ENCODE measurements at regions not wholly inside any gene's neighbourhood (a gene's known extent, or its start where the extent isn't known, plus 50 kb on each side); places are given as distances from the start of the nearest gene placed in this dataset.

- no peak for DNase-seq
- Mint-ChIP-seq H3K4me1 (no peaks in the 10 kb centered on the region), H3K9me3 (no peaks in the 10 kb centered on the region), H3K4me3 (no peak overlapping the region), H3K27me3 (ENCODE audit: low read depth in 3 of 3) (peaks cover 0 to 5% (median 4%) of the 10 kb centered on the region in 3 donors), H3K36me3 (no peaks in the 10 kb centered on the region), H3K27ac (no peak overlapping the region)
Observed at GRCh38 chr13:111394211-111394922, 73.9 kb downstream of the TEX29 start.

DNA sequence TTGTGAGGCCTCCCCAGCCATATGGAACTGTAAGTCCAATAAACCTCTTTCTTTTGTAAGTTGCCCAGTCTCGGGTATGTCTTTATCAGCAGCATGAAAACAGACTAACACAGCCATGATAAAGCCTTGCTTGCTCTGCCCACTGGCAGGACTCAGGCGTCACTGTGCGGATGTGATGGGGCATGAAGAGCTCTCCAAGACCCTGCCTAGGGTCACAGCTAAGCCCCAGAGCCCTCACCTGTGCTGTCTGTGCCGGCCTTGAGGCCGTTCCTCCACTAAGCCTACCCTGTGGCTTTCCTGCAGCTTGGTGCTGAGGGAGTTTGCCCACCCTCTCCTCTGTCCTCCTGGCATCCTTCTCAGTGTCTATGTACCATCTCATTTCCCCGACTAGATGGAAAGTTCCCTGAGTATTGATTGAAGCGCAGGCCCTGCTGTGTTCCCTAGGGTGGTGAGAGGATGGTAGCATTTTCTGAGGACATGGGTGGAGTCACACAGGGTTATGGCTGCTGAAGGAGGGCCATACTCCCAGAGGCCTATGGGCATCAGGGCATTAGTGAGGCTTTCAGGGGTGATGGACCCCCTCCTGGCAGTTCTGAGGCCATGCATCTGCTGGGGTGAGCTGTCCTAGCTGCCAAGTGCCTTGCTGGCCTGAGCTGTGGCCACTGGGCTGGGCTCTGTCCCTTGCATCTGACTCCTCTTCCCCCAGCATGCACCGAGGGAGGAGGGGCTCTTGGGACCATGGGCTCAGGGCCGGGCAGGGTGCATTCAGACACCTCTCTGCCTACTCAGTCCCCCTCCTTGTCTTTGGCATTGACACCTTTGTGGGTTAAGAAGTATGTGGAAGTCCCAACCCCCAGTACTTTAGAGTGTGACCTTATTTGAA lies 75.3 kb downstream of the TEX29 start:
- Mint-ChIP-seq H3K4me1 (no peaks in the 10 kb centered on the region), H3K9me3 (no peaks in the 10 kb centered on the region), H3K4me3 (no peak overlapping the region), H3K27ac (no peak overlapping the region), H3K36me3 (no peaks in the 10 kb centered on the region), H3K27me3 (ENCODE audit: low read depth in 3 of 3) (peaks cover 0 to 7% (median 4%) of the 10 kb centered on the region in 3 donors)
- DNase-seq = no peak

DNA sequence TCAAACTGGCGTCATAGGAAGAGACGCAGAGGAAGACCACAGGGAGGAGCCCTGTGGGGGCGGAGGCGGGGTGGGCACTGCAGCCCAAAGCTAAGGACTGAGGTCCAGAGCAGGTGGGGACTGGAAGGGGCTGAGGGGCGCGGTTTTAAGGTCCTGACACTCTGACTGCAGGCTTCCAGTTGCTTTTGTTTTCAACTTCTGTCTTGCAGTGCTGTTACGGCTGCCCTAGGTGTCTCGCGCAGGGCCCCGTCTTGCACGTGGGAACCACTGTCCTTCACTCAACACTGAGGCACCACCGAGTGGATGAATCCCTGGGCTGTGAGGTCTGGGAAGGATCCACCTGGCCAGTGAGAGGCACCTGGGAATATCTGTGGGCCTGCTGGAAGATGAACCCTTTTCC lies 76.0 kb downstream of the TEX29 start:
- Mint-ChIP-seq H3K36me3 (no peaks in the 10 kb centered on the region), H3K4me3 (no peak overlapping the region), H3K27me3 (ENCODE audit: low read depth in 3 of 3) (peaks cover 3 to 7% (median 4%) of the 10 kb centered on the region in 3 donors), H3K27ac (no peak overlapping the region), H3K9me3 (no peaks in the 10 kb centered on the region), H3K4me1 (no peaks in the 10 kb centered on the region)
- no peak for DNase-seq

DNA sequence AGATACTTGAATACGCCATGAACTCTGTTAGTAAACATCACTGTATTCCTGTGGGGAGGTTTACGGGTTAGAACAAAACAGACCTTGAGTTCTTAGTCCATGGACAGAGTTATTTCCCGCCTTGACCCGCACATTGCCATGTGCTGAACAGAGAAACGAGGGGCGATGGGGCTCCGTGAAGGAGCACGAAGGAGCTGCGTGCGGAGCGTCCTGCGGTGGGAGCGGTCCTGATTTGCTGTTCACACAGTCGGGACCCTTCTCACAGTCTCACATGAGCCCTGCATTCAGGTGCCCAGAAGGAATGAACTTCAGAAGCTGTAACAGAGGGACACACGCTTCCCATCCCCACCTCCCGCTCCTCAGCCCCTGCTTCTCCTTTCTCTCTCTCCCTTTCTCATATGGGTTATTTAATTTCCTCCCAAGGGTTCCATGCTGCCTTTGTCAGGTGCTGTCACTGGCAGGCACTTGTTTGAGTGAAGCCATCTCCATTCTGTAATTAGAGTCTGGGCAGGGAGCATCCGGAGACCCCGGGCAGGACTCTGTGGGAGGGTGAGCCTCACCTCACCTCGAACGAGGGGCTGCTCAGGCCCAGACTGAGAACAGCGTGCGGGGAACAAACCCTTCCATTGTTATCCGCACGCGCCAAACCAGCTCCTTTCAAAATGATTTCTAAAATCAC lies 76.9 kb downstream of the TEX29 start:
- no peaks in the 10 kb centered on the region for H3K4me1 Mint-ChIP-seq
- H3K36me3 Mint-ChIP-seq = no peaks in the 10 kb centered on the region
- DNase-seq = no peak
- H3K4me3 Mint-ChIP-seq = no peak overlapping the region
- no peak overlapping the region for H3K27ac Mint-ChIP-seq
- H3K9me3 Mint-ChIP-seq = no peaks in the 10 kb centered on the region
- H3K27me3 Mint-ChIP-seq (ENCODE audit: low read depth in 3 of 3) = peaks cover 4 to 7% (median 4%) of the 10 kb centered on the region in 3 donors

DNA sequence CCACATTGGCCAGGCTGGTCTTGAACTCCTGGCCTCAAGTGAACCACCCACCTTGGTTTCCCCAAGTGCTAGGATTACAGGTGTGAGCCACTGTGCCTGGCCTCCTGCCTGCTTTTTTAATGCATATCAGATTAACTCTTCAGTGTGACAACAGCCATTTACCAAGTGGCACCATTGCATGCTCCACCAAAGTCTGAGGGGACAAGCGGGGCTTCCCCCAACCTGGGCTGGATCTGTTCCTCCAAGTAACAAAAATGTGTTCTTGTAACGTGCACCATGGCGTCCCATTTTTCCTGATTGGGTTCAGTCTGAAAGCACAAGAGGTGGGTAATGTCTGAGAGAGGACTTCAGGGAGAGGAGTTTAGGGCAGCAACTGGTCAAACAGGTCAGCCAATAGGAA lies 77.8 kb downstream of the TEX29 start:
- H3K27ac Mint-ChIP-seq = no peak overlapping the region
- H3K27me3 Mint-ChIP-seq (ENCODE audit: low read depth in 3 of 3) = peaks cover 3 to 4% (median 4%) of the 10 kb centered on the region in 3 donors
- DNase-seq = no peak
- H3K9me3 Mint-ChIP-seq = no peaks in the 10 kb centered on the region
- H3K4me1 Mint-ChIP-seq = no peaks in the 10 kb centered on the region
- no peaks in the 10 kb centered on the region for H3K36me3 Mint-ChIP-seq
- H3K4me3 Mint-ChIP-seq = no peak overlapping the region

GRCh38 chr13:111398715-111399299 lies 78.4 kb downstream of the TEX29 start:
- no peak for DNase-seq
- H3K4me1 Mint-ChIP-seq = no peaks in the 10 kb centered on the region

GRCh38 chr13:111399334-111399733 lies 78.9 kb downstream of the TEX29 start:
- Mint-ChIP-seq H3K27me3 (ENCODE audit: low read depth in 3 of 3) (peaks cover 1 to 6% (median 5%) of the 10 kb centered on the region in 3 donors), H3K4me1 (no peaks in the 10 kb centered on the region), H3K4me3 (no peak overlapping the region), H3K9me3 (no peaks in the 10 kb centered on the region), H3K36me3 (no peaks in the 10 kb centered on the region), H3K27ac (no peak overlapping the region)
- no peak for DNase-seq

More at GRCh38 chr13:111398715-111399299, 78.4 kb downstream of the TEX29 start:
- H3K27me3 Mint-ChIP-seq (ENCODE audit: low read depth in 3 of 3) = peaks cover 1 to 6% (median 5%) of the 10 kb centered on the region in 3 donors
- no peaks in the 10 kb centered on the region for H3K9me3 Mint-ChIP-seq
- no peak overlapping the region for H3K27ac Mint-ChIP-seq
- H3K36me3 Mint-ChIP-seq = no peaks in the 10 kb centered on the region
- H3K4me3 Mint-ChIP-seq = no peak overlapping the region

DNA sequence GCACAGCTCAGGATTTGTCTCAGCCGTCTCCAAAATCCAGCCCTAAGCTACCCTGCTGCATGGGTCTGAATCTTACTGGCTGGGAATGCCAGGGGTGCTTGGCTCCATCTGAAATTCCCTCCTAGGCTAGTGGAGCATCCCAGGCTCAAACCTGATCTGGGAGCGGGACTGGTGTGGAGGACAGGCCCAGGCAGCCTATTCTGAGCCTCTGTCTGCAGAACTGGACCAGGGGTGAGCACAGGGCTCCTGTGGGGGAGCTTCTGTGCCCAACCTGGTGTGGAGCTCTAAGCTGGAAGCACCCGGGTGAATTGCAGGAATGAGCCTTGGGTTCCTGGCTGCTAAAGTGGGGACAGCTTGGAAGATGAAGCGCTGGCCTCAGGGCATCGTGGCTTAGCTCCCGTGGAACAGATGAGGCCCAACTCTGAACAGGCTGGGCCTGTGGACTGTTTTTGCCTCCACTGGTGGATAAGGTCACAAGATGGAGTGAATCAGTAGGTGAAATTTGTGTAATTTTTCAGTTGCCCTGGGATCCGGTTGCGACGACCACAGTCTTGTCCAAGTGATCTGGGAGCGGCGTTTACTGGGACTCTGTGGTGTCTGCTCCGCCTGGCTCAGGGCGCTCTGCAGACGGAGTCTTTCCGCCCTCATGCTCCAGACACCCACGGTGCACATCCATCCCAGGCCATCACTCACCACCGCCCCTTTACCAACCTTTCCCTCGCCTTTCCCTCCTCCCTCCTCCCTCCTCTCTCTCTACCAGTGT lies 79.5 kb downstream of the TEX29 start:
- DNase-seq = no peak
- Mint-ChIP-seq H3K27ac (no peak overlapping the region), H3K27me3 (ENCODE audit: low read depth in 3 of 3) (peaks cover 0 to 6% (median 5%) of the 10 kb centered on the region in 3 donors)

GRCh38 chr13:111401151-111401550 lies 80.7 kb downstream of the TEX29 start:
- no peaks in the 10 kb centered on the region for H3K36me3 Mint-ChIP-seq
- no peak for DNase-seq
- no peak overlapping the region for H3K4me3 Mint-ChIP-seq

More for the DNA sequence above, 79.5 kb downstream of the TEX29 start:
- Mint-ChIP-seq H3K36me3 (no peaks in the 10 kb centered on the region), H3K4me1 (no peaks in the 10 kb centered on the region), H3K4me3 (no peak overlapping the region), H3K9me3 (no peaks in the 10 kb centered on the region)

DNA sequence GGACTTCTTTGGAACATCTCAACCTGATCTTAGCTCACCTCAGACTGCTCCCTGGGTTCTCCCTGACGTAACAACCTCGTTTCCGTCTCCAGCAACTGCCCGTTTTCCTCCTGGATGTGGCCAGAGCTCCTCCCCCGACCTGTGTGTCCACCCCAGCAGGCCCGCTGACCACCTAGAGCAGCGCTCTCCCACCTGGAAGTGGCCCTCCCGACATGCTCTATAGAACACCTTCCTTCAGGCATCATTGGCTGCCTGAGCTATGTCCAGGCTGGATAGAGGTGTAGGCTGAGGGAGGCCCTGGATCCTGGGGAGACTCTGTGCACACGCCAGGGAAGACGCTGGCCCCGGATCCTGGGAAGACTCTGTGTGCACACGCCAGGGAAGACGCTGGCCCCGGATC lies 81.3 kb downstream of the TEX29 start:
- H3K27ac Mint-ChIP-seq = peak overlapping the region in 1 of 6 donors; percentile 64
- no peaks in the 10 kb centered on the region for H3K4me1 Mint-ChIP-seq
- DNase-seq = no peak
- no peaks in the 10 kb centered on the region for H3K36me3 Mint-ChIP-seq
- H3K4me3 Mint-ChIP-seq = no peak overlapping the region
- peaks cover 0 to 8% (median 3%) of the 10 kb centered on the region in 3 donors for H3K27me3 Mint-ChIP-seq (ENCODE audit: low read depth in 3 of 3)
- H3K9me3 Mint-ChIP-seq = no peaks in the 10 kb centered on the region

More at GRCh38 chr13:111401151-111401550, 80.7 kb downstream of the TEX29 start:
- Mint-ChIP-seq H3K27ac (no peak overlapping the region), H3K27me3 (ENCODE audit: low read depth in 3 of 3) (peaks cover 0 to 6% (median 3%) of the 10 kb centered on the region in 3 donors), H3K4me1 (no peaks in the 10 kb centered on the region), H3K9me3 (no peaks in the 10 kb centered on the region)

DNA sequence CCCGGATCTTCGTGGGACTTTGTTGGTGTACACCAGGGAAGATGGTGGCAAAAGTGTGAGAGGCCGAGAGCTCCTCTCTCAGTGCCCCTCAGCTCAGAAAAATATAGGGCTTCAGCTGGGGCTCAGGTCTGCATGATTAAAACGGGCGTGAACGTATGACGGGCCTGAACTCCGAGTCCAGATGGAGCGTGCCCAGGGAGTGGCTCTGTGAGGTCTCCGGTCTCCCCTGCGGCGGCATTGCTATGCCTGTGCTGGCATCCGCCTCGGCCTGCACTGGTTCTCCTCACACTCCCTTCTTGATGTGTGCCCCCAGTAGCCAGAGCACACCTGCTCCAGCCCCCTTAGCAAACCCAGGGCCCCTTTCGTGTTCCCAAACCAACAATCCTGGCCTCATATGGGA lies 82.0 kb downstream of the TEX29 start:
- peaks cover under 1 to 9% (median 3%) of the 10 kb centered on the region in 3 donors for H3K27me3 Mint-ChIP-seq (ENCODE audit: low read depth in 3 of 3)
- H3K9me3 Mint-ChIP-seq = no peaks in the 10 kb centered on the region
- H3K36me3 Mint-ChIP-seq = no peaks in the 10 kb centered on the region
- DNase-seq = no peak
- H3K27ac Mint-ChIP-seq = no peak overlapping the region
- H3K4me3 Mint-ChIP-seq = no peak overlapping the region
- no peaks in the 10 kb centered on the region for H3K4me1 Mint-ChIP-seq

DNA sequence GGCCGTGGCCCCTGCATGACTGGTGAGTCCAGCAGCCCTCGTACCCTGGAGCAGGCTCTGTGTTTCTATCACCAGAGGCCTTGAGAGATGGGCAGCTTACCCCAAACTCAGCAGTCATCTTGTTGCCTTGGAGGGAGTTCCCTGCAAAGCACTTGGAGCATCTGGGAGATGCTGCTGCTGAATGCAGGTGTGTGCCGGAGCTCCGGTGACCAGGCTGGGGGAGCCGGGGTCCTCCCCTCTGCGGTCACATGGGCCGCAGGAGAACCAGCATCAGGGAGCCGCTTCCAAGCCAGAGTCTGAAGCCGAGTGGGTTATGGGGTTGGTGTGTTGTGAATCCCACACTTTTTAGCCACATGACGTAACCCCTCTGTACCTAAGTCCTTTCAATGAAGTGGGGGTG lies 82.8 kb downstream of the TEX29 start:
- Mint-ChIP-seq H3K4me3 (no peak overlapping the region), H3K4me1 (no peaks in the 10 kb centered on the region), H3K27ac (no peak overlapping the region), H3K9me3 (no peaks in the 10 kb centered on the region), H3K27me3 (ENCODE audit: low read depth in 3 of 3) (peaks cover 2 to 9% (median 3%) of the 10 kb centered on the region in 3 donors), H3K36me3 (no peaks in the 10 kb centered on the region)
- no peak for DNase-seq

GRCh38 chr13:111404746-111405145 lies 84.3 kb downstream of the TEX29 start:
- H3K27ac Mint-ChIP-seq = no peak overlapping the region

More at GRCh38 chr13:111404746-111405145, 84.3 kb downstream of the TEX29 start:
- Mint-ChIP-seq H3K9me3 (no peaks in the 10 kb centered on the region), H3K27me3 (ENCODE audit: low read depth in 3 of 3) (peaks cover 2 to 9% (median 3%) of the 10 kb centered on the region in 3 donors), H3K4me1 (no peaks in the 10 kb centered on the region), H3K4me3 (no peak overlapping the region), H3K36me3 (no peaks in the 10 kb centered on the region)
- no peak for DNase-seq

All from immature natural killer cell (primary cell).